Loucy (cell line): ENCODE measurements at regions not wholly inside any gene's neighbourhood (a gene's known extent, or its start where the extent isn't known, plus 50 kb on each side); places are given as distances from the start of the nearest gene placed in this dataset.

ENCODE experiments used
- H2AFZ ChIP-seq: fragments of 200-600 bp; sonication (generic); 2 replicates; pipeline ENCODE4 v1.6.0; 2016; ENCODE audit warnings: antibody characterized with exemption, mild to moderate bottlenecking, low read length, moderate library complexity
- H3F3A ChIP-seq: fragments of 200-600 bp; 2 replicates; pipeline ENCODE4 v1.6.0; 2016; ENCODE audit warnings: antibody characterized with exemption, low read depth, mild to moderate bottlenecking
- H3K27me3 ChIP-seq: fragments of 200-600 bp; sonication (generic); 2 replicates; pipeline ENCODE4 v1.6.1; 2014; ENCODE audit warnings: low read length, mild to moderate bottlenecking; ENCODE audit not compliant: insufficient read depth, poor library complexity, severe bottlenecking
- H3K36me3 ChIP-seq: fragments of 200-600 bp; sonication (generic); 2 replicates; pipeline ENCODE4 v1.6.1; 2016; ENCODE audit warnings: low read length; ENCODE audit not compliant: insufficient read depth
- H3K4me1 ChIP-seq: fragments of 200-600 bp; sonication (generic); 2 replicates; pipeline ENCODE4 v1.5.1; 2014; ENCODE audit warnings: low read length, mild to moderate bottlenecking; ENCODE audit not compliant: insufficient read depth, poor library complexity, severe bottlenecking
- H3K4me2 ChIP-seq: fragments of 200-600 bp; sonication (generic); 2 replicates; pipeline ENCODE4 v1.6.0; 2014; ENCODE audit warnings: antibody characterized with exemption, low read length, low read depth, mild to moderate bottlenecking; ENCODE audit not compliant: poor library complexity, severe bottlenecking
- H3K4me3 ChIP-seq: fragments of 200-600 bp; sonication (generic); 2 replicates; pipeline ENCODE4 v1.5.1; 2014; ENCODE audit warnings: low read length, mild to moderate bottlenecking, mixed read lengths; ENCODE audit not compliant: poor library complexity, severe bottlenecking
- H3K79me2 ChIP-seq: fragments of 200-600 bp; sonication (generic); 2 replicates; pipeline ENCODE4 v1.6.1; 2014; ENCODE audit warnings: low read length; ENCODE audit not compliant: insufficient read depth
- H3K9ac ChIP-seq: fragments of 200-600 bp; sonication (generic); 2 replicates; pipeline ENCODE4 v1.6.0; 2014; ENCODE audit warnings: mild to moderate bottlenecking, low read depth, low read length, moderate library complexity; ENCODE audit not compliant: poor library complexity, severe bottlenecking
- H3K9me2 ChIP-seq: fragments of 200-600 bp; sonication (generic); replicated peaks from 2 replicates; pipeline ENCODE4 v1.6.1; 2016; ENCODE audit warnings: low read depth, low read length, mixed read lengths
- H3K9me3 ChIP-seq: fragments of 200-600 bp; sonication (generic); 2 replicates; pipeline ENCODE4 v1.6.1; 2014; ENCODE audit warnings: mild to moderate bottlenecking, antibody characterized with exemption, low read length, low read depth; ENCODE audit not compliant: insufficient read depth
- H4K20me1 ChIP-seq: fragments of 200-600 bp; sonication (generic); 2 replicates; pipeline ENCODE4 v1.6.0; 2014; ENCODE audit warnings: antibody characterized with exemption, low read length, mild to moderate bottlenecking; ENCODE audit not compliant: insufficient read depth, poor library complexity, severe bottlenecking
- EZH2phosphoT487 ChIP-seq: fragments of 200-600 bp; IDR thresholded peaks from 2 replicates; pipeline ENCODE4 v1.6.1; 2018; ENCODE audit warnings: antibody characterized with exemption, mild to moderate bottlenecking, moderate library complexity, borderline replicate concordance
- TF ChIP-seq, protein P1 (sequence below): fragments of 200-600 bp; sonication (generic); conservative IDR thresholded peaks from 2 replicates; pipeline ENCODE4 v1.5.1; 2014; ENCODE audit warnings: mild to moderate bottlenecking, antibody characterized with exemption, low read length

DNA sequence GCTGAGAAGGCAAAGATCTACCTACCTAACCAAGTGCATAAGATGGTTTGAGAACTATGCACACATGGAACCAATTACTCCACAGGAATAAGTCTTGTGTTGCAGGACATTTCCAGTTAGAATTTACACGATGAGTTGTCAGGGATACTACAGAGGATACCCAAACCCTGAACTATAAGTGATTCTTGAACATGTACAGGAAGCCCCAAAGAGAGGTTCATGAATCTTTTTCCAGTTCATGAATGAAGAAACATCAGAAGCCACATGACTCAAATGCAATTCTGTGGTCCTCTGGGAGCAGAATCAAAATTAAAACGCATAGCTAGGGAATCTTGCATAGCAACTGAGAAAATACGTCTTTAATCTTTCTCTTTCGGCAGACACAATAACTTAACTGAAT, 114.1 kb upstream of the LMCD1 start:
- H3K9ac ChIP-seq = no peak overlapping the region
- no peaks in the 10 kb centered on the region for H3K27me3 ChIP-seq
- no peaks in the 10 kb centered on the region for H3K9me3 ChIP-seq
- H2AFZ ChIP-seq = no peak overlapping the region
- no peaks in the 10 kb centered on the region for H3K4me1 ChIP-seq
- H3K79me2 ChIP-seq = no peaks in the 10 kb centered on the region
- TF ChIP-seq EZH2phosphoT487 = no peak
- TF ChIP-seq, protein P1, sequence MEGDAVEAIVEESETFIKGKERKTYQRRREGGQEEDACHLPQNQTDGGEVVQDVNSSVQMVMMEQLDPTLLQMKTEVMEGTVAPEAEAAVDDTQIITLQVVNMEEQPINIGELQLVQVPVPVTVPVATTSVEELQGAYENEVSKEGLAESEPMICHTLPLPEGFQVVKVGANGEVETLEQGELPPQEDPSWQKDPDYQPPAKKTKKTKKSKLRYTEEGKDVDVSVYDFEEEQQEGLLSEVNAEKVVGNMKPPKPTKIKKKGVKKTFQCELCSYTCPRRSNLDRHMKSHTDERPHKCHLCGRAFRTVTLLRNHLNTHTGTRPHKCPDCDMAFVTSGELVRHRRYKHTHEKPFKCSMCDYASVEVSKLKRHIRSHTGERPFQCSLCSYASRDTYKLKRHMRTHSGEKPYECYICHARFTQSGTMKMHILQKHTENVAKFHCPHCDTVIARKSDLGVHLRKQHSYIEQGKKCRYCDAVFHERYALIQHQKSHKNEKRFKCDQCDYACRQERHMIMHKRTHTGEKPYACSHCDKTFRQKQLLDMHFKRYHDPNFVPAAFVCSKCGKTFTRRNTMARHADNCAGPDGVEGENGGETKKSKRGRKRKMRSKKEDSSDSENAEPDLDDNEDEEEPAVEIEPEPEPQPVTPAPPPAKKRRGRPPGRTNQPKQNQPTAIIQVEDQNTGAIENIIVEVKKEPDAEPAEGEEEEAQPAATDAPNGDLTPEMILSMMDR = no peak
- H3F3A ChIP-seq = no peaks in the 10 kb centered on the region
- no peaks in the 10 kb centered on the region for H3K36me3 ChIP-seq
- no peak overlapping the region for H3K4me3 ChIP-seq
- H4K20me1 ChIP-seq = no peaks in the 10 kb centered on the region
- no peaks in the 10 kb centered on the region for H3K9me2 ChIP-seq
- no peak overlapping the region for H3K4me2 ChIP-seq

DNA sequence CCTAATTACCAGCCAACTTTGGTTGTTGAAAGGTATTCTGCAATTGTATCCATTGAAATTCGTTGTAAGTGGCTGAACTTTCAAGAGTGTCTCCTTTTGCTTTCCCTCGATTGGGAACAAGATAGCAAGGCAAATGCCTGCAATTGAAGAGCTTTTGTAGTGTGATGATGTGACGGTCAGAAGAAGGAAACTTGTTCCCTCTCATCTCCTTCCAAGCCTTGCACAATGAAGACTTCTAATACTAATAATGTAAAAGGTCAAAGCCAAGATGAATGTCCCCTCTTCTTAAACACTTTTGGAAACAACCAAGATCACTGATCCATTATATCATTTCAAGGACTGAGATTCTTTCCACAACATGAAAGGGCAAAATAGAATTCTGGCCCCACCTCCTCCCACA, 101.9 kb upstream of the LMCD1 start:
- H3K36me3 ChIP-seq = no peaks in the 10 kb centered on the region
- no peak overlapping the region for H3K4me2 ChIP-seq
- no peaks in the 10 kb centered on the region for H3F3A ChIP-seq
- H4K20me1 ChIP-seq = no peaks in the 10 kb centered on the region
- H3K4me3 ChIP-seq = no peak overlapping the region
- H3K4me1 ChIP-seq = no peaks in the 10 kb centered on the region
- TF ChIP-seq, protein P1 = no peak
- TF ChIP-seq EZH2phosphoT487 = no peak
- H3K9me3 ChIP-seq = no peaks in the 10 kb centered on the region
- no peaks in the 10 kb centered on the region for H3K9me2 ChIP-seq
- no peaks in the 10 kb centered on the region for H3K27me3 ChIP-seq
- H3K9ac ChIP-seq = no peak overlapping the region
- H2AFZ ChIP-seq = no peak overlapping the region
- H3K79me2 ChIP-seq = no peaks in the 10 kb centered on the region

DNA sequence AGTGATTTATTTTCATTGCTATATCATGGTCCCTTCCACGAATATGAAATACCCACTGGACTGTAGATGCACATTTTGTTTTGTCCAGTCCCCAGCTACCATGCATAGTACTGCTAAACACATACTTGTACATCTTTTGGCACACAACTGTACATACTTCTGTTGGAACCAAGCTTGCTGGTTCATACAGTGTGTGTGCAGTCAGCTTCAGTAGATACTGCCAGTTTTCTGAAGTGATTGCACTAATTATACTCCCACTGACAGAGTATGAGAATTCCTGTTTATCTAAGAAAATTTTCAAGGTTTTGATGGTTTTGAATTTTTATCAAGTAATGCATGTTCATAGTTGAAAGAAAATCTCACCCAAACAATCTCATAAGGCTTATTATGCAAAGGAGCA, 100.7 kb upstream of the LMCD1 start:
- H3K4me2 ChIP-seq = no peak overlapping the region
- H3K9me3 ChIP-seq = no peaks in the 10 kb centered on the region
- H3K4me3 ChIP-seq = no peak overlapping the region
- H3K36me3 ChIP-seq = no peaks in the 10 kb centered on the region
- no peaks in the 10 kb centered on the region for H4K20me1 ChIP-seq
- H3K27me3 ChIP-seq = no peaks in the 10 kb centered on the region
- no peaks in the 10 kb centered on the region for H3F3A ChIP-seq
- H3K79me2 ChIP-seq = no peaks in the 10 kb centered on the region
- no peak overlapping the region for H2AFZ ChIP-seq
- TF ChIP-seq EZH2phosphoT487 = no peak
- TF ChIP-seq, protein P1 = no peak
- no peak overlapping the region for H3K9ac ChIP-seq
- H3K4me1 ChIP-seq = no peaks in the 10 kb centered on the region
- H3K9me2 ChIP-seq = no peaks in the 10 kb centered on the region
